GM21529 (cell line): ENCODE measurements at regions not wholly inside any gene's neighbourhood (a gene's known extent, or its start where the extent isn't known, plus 50 kb on each side); places are given as distances from the start of the nearest gene placed in this dataset.

Source experiments
- ATAC-seq: cut with Tn5 transposase; IDR thresholded peaks from one replicate; pipeline ENCODE4 v1.9.1; 2021; ENCODE audit not compliant: unreplicated experiment

- ATAC-seq = no peak
These were observed 459.4 kb upstream of the PCDH20 start for GRCh38 chr13:61874970-61875579.

DNA sequence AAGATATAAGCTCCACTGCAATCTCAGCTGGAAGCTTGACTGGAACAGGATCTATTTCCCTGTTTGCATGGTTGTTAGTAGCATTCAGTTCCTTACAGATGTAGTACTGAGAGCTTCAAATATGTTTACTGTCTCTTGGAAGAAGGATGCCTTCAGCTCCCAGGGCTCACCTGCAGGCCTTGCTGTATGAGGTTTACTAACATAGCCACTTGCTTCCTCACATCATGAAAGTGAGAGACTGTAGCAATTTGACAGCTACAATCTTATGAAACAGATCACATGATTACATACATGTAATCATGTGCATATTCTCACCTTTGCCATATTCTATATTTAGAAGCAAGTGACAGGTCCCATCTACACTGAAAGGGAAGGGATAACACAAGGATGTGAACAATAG, 458.1 kb upstream of the PCDH20 start:
- ATAC-seq = no peak

DNA sequence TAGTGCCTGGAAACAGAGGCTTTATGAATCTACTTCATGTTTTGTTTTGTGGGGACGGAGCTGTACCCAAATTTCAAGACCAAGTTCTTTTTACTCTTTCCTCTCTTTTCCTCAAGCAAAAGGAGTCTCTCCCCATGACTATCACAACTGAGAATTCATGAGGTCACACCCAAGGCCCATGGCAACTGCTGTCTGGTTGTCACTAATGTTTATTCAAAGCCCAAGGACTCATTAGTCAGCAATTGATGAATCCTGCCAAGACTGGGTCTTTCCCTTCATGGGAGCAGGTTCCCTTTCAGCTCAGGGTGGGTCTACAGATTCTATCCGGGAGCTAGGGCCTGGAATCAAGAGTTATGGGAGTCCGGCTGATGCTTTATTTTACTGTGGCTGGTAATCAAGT, 441.5 kb upstream of the PCDH20 start:
- ATAC-seq = no peak

DNA sequence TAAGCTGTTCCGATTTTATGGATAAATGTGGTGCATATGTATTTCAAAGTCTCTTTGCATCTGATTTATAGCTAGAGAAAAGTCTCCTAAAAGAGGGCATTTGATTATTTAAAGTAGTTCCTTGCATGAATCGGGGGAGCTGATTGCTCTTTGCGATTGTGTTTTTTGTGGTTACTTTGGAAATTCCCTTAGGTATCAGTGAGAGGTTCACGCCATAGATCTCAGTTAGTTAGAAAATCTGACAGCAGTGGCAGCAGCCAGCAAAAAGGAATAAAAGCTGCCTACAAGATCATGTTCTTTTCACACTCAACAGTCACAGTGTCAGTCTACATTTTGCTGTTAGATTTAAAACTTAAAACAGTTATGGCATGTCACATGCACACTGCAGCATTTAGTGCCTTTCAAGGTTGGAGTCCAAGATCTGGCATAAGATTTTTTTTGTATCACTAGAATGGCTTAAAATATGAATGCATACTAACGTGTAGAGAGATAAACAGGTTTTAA, 436.5 kb upstream of the PCDH20 start:
- no peak for ATAC-seq

DNA sequence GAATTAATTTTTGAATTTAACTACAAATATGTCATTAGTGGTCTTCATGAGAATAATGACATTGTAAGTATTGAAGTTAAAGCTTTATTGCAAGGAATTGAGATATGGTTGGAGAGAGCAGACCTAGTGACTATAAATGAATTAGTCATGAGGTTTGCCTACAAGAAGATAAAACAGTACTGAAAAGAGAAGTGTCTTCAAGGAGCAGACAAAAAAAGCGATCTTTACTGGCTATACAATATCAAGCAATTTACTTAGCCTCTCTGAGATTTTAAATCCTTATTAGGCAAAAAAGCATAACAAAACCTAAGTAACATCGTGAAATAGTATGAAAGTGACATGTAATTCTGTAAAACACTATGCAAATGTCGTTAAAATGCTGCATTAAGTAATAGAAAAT, 435.1 kb upstream of the PCDH20 start:
- no peak for ATAC-seq

GRCh38 chr13:61838568-61838967, 422.9 kb upstream of the PCDH20 start:
- no peak for ATAC-seq

GRCh38 chr13:61833228-61833627, 417.6 kb upstream of the PCDH20 start:
- no peak for ATAC-seq

DNA sequence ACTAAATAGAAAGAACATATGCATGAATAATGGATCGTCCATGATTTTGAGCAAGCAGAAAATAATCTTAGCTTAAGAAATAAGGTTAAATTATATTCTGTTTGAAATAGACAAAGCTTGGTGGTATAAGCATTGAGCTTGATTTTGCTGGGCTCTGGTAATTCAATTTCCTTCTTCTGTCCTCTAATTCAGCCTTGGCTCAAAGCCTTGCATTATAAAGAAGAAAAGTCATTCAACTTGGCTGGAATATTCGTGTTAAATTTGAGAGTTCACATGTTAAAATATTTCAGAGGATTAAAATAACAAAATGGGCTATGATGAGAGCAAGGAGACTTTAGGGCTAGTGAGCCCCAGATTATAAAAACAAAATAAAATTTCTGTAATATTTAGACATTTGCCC, 415.4 kb upstream of the PCDH20 start:
- no peak for ATAC-seq

GRCh38 chr13:61830475-61830874, 414.8 kb upstream of the PCDH20 start:
- no peak for ATAC-seq

GRCh38 chr13:61824168-61824567, 408.5 kb upstream of the PCDH20 start:
- no peak for ATAC-seq

- no peak for ATAC-seq
These were observed 396.6 kb upstream of the PCDH20 start for GRCh38 chr13:61812286-61812685.

- ATAC-seq = no peak
These were observed 394.4 kb upstream of the PCDH20 start for GRCh38 chr13:61810065-61810464.

DNA sequence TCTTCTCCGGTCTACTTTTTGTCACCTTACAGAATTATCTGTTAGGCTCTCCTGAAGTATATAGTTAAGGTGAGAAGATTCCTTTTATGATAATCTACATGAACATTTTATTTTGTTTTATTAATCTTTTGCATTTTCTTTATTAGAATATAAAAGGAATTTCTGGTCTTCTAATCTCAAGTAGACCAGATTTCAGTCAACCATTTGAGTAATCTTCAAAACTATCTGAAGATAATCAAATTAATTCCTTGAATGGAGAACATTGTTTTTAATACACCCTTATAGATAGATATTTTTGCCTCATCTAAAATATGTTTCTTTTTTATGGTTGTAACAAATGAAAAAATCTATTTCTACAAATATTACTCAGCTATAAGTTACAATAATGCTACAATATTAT, 381.7 kb upstream of the PCDH20 start:
- ATAC-seq = no peak

GRCh38 chr13:61795580-61795979, 379.9 kb upstream of the PCDH20 start:
- ATAC-seq = no peak

- no peak for ATAC-seq
These were observed 363.8 kb upstream of the PCDH20 start for GRCh38 chr13:61779456-61779855.

GRCh38 chr13:61778531-61778930, 362.9 kb upstream of the PCDH20 start:
- ATAC-seq = no peak

- ATAC-seq = no peak
These were observed 362.2 kb upstream of the PCDH20 start for GRCh38 chr13:61777899-61778298.

- no peak for ATAC-seq
These were observed 361.6 kb upstream of the PCDH20 start for GRCh38 chr13:61777271-61777670.

GRCh38 chr13:61774903-61775302, 359.3 kb upstream of the PCDH20 start:
- no peak for ATAC-seq

DNA sequence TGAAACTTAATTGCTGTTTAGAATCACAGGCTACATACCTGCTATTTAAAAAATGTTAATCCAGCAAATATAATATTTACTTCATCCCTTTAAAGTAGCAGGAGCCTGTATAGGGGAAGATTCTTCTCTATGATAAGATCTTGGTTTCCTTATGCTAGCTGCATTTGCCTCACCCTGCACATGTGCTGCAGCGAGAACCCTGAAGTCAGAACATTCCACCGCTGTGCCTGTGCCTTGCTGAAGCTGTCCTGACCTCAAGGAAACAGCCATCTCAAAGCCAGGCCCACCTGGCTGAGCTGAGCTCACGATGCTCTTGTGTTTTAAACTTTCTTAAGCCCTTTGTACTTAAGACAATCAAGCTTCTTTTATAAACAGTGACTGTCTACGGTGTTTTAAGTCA, 355.0 kb upstream of the PCDH20 start:
- no peak for ATAC-seq

GRCh38 chr13:61768175-61768574, 352.5 kb upstream of the PCDH20 start:
- ATAC-seq = no peak

DNA sequence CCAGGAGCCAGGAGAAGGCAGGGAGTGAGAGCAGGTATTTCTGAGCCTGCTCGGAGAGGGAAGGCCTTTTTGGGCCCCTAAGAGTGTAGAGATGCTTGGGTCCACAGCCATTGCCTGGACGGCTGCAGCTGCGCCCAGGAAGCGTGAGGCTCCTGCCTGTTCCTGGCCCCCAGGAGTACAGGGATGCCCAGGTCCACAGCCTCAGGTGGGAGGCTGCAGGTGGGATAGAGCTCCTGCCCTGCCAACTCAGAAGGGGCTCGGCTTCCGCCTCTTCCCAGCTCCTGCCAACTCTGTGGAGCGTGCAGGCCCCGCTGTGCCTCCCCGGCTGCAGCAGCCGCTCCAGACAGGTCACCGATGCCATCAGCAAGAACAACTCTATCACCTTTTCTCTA, 351.0 kb upstream of the PCDH20 start:
- ATAC-seq = no peak

GRCh38 chr13:61765940-61766666, 350.5 kb upstream of the PCDH20 start:
- ATAC-seq = no peak
